Activated naive CD4-positive, alpha-beta T cell treated with anti-CD3 and anti-CD28 coated beads, Interleukin-2, amount 50 U/mL, for 16 hours (primary cell): ENCODE measurements at regions not wholly inside any gene's neighbourhood (a gene's known extent, or its start where the extent isn't known, plus 50 kb on each side); places are given as distances from the start of the nearest gene placed in this dataset.

Experiments
- DNase-seq: peaks from one replicate; pipeline ENCODE4 v3.0.0-alpha.2; 2020

DNA sequence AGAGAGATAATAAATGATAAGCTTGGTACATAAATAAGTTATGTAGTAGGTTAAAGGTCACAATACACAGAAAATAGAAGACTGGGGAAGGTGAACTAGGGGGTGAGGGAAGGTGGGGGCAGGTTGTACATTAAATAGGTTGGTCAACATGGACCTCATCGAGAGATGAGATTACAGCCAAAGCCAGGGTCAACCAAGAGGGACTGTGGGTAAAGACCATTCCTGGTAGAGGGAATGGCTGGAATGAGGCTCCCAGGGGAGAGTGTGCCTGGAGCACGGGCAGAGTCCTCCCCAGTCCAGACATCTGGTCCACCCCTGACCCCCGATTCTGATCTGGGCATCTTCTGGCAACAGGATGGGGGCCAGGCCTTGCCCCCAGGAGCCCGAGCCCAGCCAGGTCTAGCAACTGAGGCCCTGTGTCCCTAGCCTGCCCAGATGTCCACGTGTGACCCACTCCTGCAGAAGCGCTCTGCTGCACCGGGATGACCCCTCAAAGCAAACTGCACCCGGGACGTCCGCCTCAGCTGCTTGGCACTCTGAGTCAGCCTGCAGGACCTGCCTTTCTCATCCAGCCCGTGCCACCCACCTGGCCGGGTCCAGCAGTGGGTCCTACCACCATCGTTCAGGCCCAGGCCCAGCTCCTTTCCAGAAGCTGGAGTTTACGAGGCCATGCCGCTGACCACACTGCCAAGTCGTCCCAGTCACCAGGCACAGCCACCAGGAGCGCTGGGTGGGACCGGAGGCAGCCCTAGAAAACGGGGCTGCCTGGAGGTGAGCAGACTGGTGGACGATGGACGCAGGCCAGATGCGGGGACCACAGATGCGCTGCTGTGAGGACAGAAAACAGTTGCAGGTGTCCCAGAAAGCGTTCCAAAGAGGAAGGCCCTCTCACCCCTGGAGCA, 56.2 kb upstream of the ID2 start:
- DNase-seq = no peak

DNA sequence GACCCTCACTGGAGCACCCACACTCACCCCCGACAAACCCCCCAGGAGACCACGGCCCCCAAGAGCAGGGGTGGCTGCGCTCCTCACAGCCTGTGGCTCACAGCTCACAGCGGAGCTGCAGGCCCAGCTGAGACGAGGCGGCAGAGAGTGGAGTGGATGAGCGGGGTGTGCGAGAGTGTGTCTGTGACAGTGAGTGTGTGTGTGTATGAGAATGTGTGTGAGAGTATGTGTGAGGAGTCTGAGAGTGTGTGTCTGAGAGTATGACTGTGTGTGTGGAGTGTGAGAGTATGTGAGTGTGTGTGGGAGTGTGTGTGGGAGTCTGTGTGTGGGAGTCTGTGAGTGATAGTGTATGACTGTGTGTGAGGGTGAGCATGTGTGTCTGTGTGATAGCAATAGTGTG, 55.3 kb upstream of the ID2 start:
- DNase-seq = no peak

DNA sequence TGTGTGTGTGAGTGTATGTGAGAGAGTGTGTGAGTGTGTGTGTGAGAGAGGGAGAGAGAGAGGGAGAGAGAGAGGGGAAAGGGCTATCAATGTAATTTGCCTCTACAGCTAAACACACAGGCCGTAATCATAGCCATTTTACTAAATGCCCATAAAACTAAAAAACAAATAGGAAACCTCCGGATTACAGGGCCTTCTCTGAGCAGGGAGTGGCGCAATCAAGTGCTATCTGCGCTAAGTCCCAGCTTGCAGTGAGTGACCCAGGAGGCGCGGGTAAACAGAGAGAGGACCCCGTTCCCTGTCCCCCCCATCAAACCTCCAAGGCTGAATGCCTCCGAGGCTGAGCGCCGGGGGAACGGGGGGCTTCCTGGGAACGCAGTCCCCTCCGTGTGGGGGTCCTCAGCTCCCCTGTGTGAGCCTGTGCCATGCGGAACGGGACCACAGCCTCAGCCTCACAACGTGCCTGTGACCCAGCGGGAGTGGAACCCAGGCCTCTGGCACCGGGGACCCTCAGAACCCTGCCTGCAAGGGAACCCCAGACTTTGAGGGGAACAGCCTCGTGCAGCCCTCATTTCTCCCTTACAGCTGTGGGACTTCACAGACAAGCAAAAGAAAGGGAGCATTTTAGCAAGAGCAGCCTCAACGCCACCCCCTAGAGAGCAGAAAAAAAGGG, 54.7 kb upstream of the ID2 start:
- DNase-seq = no peak

DNA sequence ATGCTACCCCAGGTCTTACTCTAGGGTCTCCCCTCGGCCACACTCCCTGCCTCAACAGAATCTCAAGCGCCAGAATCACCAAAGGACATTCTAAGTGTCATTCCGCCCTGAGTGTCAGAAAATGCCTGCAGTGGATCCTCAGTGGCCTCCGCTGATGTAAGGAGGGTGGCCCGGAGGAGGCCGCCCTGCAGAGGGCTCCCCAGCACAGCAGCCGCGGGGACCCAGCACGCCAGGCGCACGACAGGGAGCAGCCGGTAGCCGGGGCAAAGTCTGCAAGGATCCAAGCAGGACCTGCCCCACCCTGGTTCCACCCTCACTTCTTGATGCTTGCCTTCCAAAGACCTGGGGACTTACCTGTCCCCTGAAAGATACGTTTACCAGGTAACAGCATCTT, 54.2 kb upstream of the ID2 start:
- DNase-seq = no peak

DNA sequence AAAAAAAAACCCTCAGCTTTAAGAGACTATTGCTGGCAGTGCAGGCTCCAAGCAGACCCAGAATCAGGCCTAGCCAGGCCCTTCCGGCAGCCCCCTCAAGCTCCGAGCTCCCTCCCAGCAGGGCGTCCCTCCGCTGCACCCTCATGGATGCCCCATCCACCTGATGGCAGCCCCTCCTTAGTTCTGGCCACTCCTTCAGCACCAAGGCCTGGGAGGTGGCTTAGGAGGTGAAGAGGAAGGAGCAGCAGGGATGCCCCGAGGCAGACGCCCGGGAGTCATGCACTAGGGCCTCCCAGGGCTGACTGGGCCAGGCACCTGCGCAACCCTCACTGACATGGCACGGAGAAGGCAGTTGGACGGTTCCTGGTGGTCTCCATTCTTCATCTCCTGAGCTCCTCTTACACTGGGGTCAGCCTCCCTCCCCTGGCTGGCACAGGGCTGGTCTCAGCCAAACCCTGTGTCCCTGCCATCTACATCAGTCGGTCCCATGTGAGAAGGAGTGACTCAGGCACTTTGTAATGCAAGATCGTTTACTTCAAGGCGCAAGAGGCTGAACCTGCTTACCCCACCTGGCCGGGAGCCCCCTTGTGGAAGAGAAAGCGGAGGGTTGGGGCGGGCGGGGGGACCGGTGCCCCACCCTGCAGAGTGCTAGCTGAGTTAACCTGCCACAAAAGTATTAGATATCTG, 53.5 kb upstream of the ID2 start:
- DNase-seq = no peak

DNA sequence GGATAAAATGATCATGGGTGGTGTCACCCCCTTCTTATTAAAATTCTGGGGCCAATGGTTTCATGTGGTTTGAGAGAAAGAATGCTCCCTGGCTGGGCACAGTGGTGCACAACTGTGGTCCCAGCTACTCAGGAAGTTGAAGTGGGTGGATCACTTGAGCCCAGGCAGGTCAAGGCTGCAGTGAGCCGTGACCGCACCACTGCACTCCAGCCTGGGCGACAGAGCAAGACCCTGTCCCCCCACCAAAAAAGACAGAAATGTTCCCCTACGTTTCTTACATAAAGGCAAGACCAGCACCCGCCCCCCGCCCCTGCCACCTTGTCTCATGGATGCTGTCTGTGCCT, 53.0 kb upstream of the ID2 start:
- no peak for DNase-seq

DNA sequence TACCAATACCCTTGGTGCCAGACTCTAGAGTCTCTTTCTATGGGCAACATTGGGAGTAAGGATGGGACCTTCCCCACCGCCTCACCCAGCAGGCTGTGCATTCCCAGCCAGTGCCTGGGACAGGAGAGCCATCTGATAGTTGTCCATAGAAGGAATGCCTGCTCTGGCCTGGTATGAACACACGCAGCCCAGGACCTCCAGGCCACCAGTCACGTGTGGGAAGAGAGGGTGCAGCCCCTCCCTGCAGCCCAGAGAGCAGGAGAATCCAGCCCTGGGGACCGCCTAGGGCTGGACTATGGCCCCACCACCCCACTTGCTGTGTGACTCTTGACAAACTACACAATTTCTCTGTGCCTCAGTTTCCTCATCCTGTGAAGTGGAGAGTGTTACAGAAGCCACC, 52.5 kb upstream of the ID2 start:
- no peak for DNase-seq

DNA sequence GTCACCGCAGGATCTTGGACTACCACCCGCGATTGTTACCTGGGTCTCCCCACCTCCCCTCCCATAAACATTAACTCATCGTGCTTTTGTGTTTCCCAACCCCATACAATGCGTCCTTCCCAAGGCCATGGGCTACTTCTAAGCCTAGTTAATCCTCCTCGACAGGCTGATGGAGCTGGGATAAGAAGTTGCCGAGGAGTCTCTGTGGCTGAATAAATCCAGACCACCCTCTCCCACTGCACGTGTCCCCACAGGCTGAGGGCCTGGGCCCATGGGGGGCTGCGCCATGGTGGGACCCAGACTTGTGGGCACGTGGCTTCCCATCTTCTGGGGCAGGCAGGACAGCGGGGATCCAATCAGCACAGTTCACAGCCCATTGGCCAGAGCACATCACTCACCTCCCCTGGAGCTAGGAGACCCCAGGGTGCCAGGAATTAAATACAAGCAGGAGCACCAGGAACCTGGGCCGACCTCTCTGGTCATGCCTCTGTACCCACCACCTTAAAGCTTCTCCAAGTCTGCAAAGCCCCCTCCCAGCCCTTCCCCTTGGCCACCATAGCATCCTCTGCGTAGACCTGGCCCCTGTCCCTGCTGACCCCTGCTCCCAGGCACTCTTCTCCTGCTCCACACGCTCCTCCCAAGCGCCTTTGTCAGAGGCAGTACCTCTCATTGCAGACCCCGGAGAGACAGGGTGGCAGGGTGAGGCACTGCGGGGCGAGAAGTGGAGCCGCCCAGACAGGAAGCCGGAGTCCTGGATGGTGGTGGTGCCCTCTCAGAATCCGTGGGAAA, 51.0 kb upstream of the ID2 start:
- no peak for DNase-seq

DNA sequence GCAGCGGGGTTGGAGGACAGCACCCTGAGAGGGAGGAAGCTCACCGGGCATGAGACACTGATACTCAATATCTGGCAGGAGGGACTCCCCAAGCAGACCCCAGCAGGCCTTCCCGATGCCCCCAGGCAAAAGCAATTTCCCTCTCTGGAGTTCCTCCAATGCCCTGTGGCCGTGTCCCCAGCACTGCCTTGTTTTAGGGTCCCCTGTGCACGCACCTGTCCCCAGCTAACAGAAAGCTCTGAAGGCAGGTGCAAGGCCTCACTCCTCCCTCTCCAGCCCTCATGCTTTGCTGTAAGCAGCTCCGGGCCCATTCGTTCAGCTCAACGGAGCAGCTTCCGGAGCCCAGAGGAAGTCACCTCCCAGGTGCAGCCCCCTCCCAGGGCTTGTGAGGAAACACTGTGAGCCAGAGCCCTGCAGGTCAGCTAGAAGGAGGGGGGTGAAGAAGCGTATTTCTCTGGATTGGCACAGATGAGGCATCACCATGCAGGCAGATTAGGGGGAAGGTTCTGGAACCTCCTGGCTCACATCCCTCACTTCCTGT, 50.3 kb upstream of the ID2 start:
- no peak for DNase-seq
